ENCODE measurements at regions not wholly inside any gene's neighbourhood (a gene's known extent, or its start where the extent isn't known, plus 50 kb on each side); places are given as distances from the start of the nearest gene placed in this dataset.

GRCh38 chr2:59909147-59909546 lies 644.3 kb downstream of the BCL11A start:
- no peaks in the 10 kb centered on the region for H3K27me3 ChIP-seq (ENCODE audit: control insufficient read depth in 1 of 2, insufficient read depth in 2 of 2, low read length in 2 of 2)
- no peak overlapping the region for H3K27ac ChIP-seq (ENCODE audit: low read length)
- H3K9ac ChIP-seq (ENCODE audit: low read length in 2 of 2): no peak overlapping the region

GRCh38 chr2:59905731-59906130 lies 647.7 kb downstream of the BCL11A start:
- no peaks in the 10 kb centered on the region for H3K9me3 ChIP-seq (ENCODE audit: control insufficient read depth in 2 of 2, low read length in 2 of 2)
- H3K9ac ChIP-seq (ENCODE audit: low read length in 2 of 2): no peak overlapping the region
- H3K36me3 ChIP-seq (ENCODE audit: control insufficient read depth in 2 of 2, insufficient read depth in 2 of 2, low read length in 2 of 2): no peaks in the 10 kb centered on the region
- H3K27me3 ChIP-seq (ENCODE audit: control insufficient read depth in 1 of 2, insufficient read depth in 2 of 2, low read length in 2 of 2): no peaks in the 10 kb centered on the region
- H3K4me3 ChIP-seq (ENCODE audit: low read length in 2 of 2): no peak overlapping the region
- H3K4me1 ChIP-seq (ENCODE audit: control insufficient read depth, insufficient read depth, low read length): no peaks in the 10 kb centered on the region
- H3K27ac ChIP-seq (ENCODE audit: low read length): no peak overlapping the region

More at GRCh38 chr2:59909147-59909546, 644.3 kb downstream of the BCL11A start:
- no peaks in the 10 kb centered on the region for H3K36me3 ChIP-seq (ENCODE audit: control insufficient read depth in 2 of 2, insufficient read depth in 2 of 2, low read length in 2 of 2)
- no peak overlapping the region for H3K4me3 ChIP-seq (ENCODE audit: low read length in 2 of 2)
- H3K4me1 ChIP-seq (ENCODE audit: control insufficient read depth, insufficient read depth, low read length): no peaks in the 10 kb centered on the region
- no peaks in the 10 kb centered on the region for H3K9me3 ChIP-seq (ENCODE audit: control insufficient read depth in 2 of 2, low read length in 2 of 2)

DNA sequence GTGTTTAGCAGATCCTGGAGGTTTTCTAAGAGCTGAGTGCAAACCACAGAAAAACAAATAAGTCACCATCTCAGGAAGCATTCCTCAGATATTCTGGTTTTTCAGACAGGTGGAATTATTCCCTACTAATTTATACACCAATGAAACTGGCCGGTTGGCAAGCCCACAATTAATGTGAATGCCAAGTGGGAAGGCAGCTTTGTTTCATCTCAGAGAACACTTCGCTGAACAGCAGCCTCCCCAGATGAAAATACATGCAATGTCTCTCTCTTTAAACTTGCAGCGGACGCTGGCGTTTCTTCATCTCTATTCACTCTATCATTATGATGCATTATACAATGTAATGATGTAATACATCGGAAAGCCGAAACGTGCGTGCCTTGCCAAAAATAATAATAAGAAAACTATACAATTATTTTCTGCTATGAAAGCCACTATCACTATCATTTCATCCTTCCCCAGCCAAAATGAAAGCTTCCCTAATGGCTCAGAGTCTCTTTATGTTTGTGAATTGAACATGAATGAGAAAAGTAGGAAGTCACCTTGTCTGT lies 649.4 kb downstream of the BCL11A start:
- Histone ChIP-seq H3K9ac (ENCODE audit: low read length in 2 of 2) (no peak overlapping the region), H3K27ac (ENCODE audit: low read length) (no peak overlapping the region), H3K9me3 (ENCODE audit: control insufficient read depth in 2 of 2, low read length in 2 of 2) (no peaks in the 10 kb centered on the region), H3K27me3 (ENCODE audit: control insufficient read depth in 1 of 2, insufficient read depth in 2 of 2, low read length in 2 of 2) (no peaks in the 10 kb centered on the region), H3K4me3 (ENCODE audit: low read length in 2 of 2) (no peak overlapping the region), H3K4me1 (ENCODE audit: control insufficient read depth, insufficient read depth, low read length) (no peaks in the 10 kb centered on the region), H3K36me3 (ENCODE audit: control insufficient read depth in 2 of 2, insufficient read depth in 2 of 2, low read length in 2 of 2) (no peaks in the 10 kb centered on the region)

DNA sequence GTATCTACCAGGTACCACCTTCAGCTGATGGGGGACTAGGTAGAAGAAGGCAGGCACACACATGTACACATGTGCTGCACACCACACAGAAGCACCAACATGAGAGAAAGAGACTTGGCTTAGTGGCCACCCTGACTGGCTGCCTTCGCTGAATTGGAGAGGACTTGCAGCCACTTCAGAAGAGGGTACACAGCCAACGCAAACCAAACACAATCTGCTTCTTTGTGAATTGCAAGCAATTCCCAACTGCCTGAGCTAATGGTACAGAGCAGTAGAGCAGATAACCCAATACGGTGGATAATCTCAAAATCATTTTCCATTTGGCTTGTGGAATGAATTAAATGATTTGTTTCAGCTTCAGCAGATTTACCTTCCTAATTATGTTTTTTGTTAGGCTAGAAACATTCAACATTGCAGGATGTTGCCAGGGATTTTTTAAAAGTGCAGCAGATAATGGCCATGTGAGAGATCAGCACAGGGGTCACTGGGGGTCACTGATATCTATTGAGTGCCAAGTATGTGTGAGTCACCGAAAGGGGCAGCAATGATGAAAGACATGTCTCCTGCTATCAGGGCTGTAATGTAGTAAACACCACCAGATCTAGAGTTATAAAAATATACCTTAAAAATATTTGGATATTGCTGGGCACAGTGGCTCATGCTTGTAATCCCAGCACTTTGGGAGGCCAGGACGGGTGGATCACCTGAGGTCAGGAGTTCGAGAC lies 652.6 kb downstream of the BCL11A start:
- Histone ChIP-seq H3K9me3 (ENCODE audit: control insufficient read depth in 2 of 2, low read length in 2 of 2) (no peaks in the 10 kb centered on the region), H3K27me3 (ENCODE audit: control insufficient read depth in 1 of 2, insufficient read depth in 2 of 2, low read length in 2 of 2) (no peaks in the 10 kb centered on the region), H3K36me3 (ENCODE audit: control insufficient read depth in 2 of 2, insufficient read depth in 2 of 2, low read length in 2 of 2) (no peaks in the 10 kb centered on the region), H3K27ac (ENCODE audit: low read length) (no peak overlapping the region), H3K4me1 (ENCODE audit: control insufficient read depth, insufficient read depth, low read length) (no peaks in the 10 kb centered on the region), H3K4me3 (ENCODE audit: low read length in 2 of 2) (no peak overlapping the region), H3K9ac (ENCODE audit: low read length in 2 of 2) (no peak overlapping the region)

DNA sequence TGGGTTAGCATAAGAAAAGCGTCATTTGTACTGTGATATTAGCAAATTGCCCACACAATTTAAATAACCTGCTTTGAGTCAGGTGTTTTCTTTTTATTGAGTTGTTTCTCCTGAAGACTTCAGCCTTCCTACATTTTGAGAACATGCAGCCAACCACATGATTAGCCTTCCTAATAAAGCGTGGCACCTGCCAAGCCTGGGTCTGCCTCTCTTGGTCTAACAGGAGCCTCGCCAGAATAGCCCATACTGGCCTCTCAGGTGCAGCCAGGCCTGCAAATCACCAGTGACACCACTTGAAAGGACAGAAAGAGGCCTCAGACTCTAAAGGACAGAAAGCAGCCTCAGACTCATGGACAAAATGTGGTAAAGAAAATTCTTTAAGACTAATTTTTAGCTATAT lies 653.8 kb downstream of the BCL11A start:
- H3K27me3 ChIP-seq (ENCODE audit: control insufficient read depth in 1 of 2, insufficient read depth in 2 of 2, low read length in 2 of 2): no peaks in the 10 kb centered on the region
- no peaks in the 10 kb centered on the region for H3K9me3 ChIP-seq (ENCODE audit: control insufficient read depth in 2 of 2, low read length in 2 of 2)
- H3K4me1 ChIP-seq (ENCODE audit: control insufficient read depth, insufficient read depth, low read length): no peaks in the 10 kb centered on the region
- no peak overlapping the region for H3K27ac ChIP-seq (ENCODE audit: low read length)
- no peaks in the 10 kb centered on the region for H3K36me3 ChIP-seq (ENCODE audit: control insufficient read depth in 2 of 2, insufficient read depth in 2 of 2, low read length in 2 of 2)
- no peak overlapping the region for H3K4me3 ChIP-seq (ENCODE audit: low read length in 2 of 2)
- no peak overlapping the region for H3K9ac ChIP-seq (ENCODE audit: low read length in 2 of 2)

GRCh38 chr2:59896499-59897245 lies 656.8 kb downstream of the BCL11A start:
- Histone ChIP-seq H3K4me1 (ENCODE audit: control insufficient read depth, insufficient read depth, low read length) (no peaks in the 10 kb centered on the region), H3K9me3 (ENCODE audit: control insufficient read depth in 2 of 2, low read length in 2 of 2) (no peaks in the 10 kb centered on the region), H3K27ac (ENCODE audit: low read length) (no peak overlapping the region), H3K9ac (ENCODE audit: low read length in 2 of 2) (no peak overlapping the region), H3K36me3 (ENCODE audit: control insufficient read depth in 2 of 2, insufficient read depth in 2 of 2, low read length in 2 of 2) (no peaks in the 10 kb centered on the region), H3K4me3 (ENCODE audit: low read length in 2 of 2) (no peak overlapping the region), H3K27me3 (ENCODE audit: control insufficient read depth in 1 of 2, insufficient read depth in 2 of 2, low read length in 2 of 2) (no peaks in the 10 kb centered on the region)

DNA sequence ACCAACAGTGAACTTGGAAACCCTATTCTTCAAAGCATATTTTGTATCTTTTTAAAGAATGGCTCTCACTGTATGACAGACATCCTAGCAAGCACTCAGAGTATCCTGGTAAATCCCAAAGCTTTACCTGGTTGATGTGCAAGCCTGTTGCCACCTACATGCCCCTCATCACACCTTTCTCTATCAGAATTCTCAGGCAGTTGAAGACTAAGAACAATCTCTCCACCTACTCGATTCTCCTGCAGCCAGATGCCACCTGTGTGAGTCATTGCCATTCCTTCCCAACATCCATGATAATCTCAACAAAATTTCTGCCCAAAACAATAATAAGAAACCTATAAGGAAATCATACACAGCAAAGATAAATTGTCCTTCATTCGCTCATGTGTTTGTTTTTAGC lies 659.8 kb downstream of the BCL11A start:
- H3K4me3 ChIP-seq (ENCODE audit: low read length in 2 of 2): no peak overlapping the region
- H3K27me3 ChIP-seq (ENCODE audit: control insufficient read depth in 1 of 2, insufficient read depth in 2 of 2, low read length in 2 of 2): no peaks in the 10 kb centered on the region
- H3K27ac ChIP-seq (ENCODE audit: low read length): no peak overlapping the region
- no peaks in the 10 kb centered on the region for H3K9me3 ChIP-seq (ENCODE audit: control insufficient read depth in 2 of 2, low read length in 2 of 2)
- H3K9ac ChIP-seq (ENCODE audit: low read length in 2 of 2): no peak overlapping the region
- H3K4me1 ChIP-seq (ENCODE audit: control insufficient read depth, insufficient read depth, low read length): no peaks in the 10 kb centered on the region
- H3K36me3 ChIP-seq (ENCODE audit: control insufficient read depth in 2 of 2, insufficient read depth in 2 of 2, low read length in 2 of 2): no peaks in the 10 kb centered on the region

DNA sequence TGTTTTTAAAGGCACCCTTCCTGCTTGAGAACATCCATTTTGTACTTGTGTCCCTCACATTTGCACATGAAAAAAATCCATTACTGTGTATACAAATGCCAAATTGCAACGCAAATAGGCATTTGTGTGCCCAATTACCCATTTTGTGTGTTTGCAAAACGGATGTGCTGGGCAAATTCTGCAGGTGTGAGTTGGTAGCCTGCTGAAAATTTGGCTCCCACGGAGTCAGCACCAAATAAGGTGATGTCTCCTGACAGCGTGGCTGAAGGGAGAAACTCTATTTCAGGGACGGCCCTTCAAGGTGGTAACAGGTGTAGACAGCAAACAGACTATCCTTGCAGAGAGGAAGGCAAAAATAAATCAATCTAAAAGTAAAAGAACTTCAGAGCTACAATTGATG lies 661.1 kb downstream of the BCL11A start:
- Histone ChIP-seq H3K4me3 (ENCODE audit: low read length in 2 of 2) (no peak overlapping the region), H3K27ac (ENCODE audit: low read length) (no peak overlapping the region), H3K27me3 (ENCODE audit: control insufficient read depth in 1 of 2, insufficient read depth in 2 of 2, low read length in 2 of 2) (no peaks in the 10 kb centered on the region), H3K4me1 (ENCODE audit: control insufficient read depth, insufficient read depth, low read length) (no peaks in the 10 kb centered on the region), H3K9me3 (ENCODE audit: control insufficient read depth in 2 of 2, low read length in 2 of 2) (no peaks in the 10 kb centered on the region), H3K36me3 (ENCODE audit: control insufficient read depth in 2 of 2, insufficient read depth in 2 of 2, low read length in 2 of 2) (no peaks in the 10 kb centered on the region), H3K9ac (ENCODE audit: low read length in 2 of 2) (no peak overlapping the region)

DNA sequence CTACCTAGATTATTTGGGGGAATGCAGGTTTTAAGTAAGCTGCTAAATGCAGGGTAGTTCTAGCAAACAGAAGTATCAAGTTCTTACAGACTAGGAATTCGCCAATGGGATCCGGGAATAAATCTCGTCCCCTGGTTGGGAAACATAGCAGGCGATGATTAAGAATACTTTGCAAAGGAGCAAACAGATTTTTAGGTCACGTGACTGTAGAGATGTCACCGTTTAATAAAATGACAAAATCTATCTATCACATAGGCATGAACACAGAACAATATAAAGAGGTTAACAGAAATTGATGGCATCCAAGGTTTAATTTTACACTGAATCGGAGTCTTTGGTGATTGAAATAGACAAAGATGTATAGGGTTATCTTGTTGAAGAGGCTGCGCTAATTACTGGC lies 664.1 kb downstream of the BCL11A start:
- Histone ChIP-seq H3K4me1 (ENCODE audit: control insufficient read depth, insufficient read depth, low read length) (no peaks in the 10 kb centered on the region), H3K27ac (ENCODE audit: low read length) (no peak overlapping the region), H3K36me3 (ENCODE audit: control insufficient read depth in 2 of 2, insufficient read depth in 2 of 2, low read length in 2 of 2) (no peaks in the 10 kb centered on the region), H3K27me3 (ENCODE audit: control insufficient read depth in 1 of 2, insufficient read depth in 2 of 2, low read length in 2 of 2) (no peaks in the 10 kb centered on the region), H3K4me3 (ENCODE audit: low read length in 2 of 2) (no peak overlapping the region), H3K9me3 (ENCODE audit: control insufficient read depth in 2 of 2, low read length in 2 of 2) (no peaks in the 10 kb centered on the region), H3K9ac (ENCODE audit: low read length in 2 of 2) (no peak overlapping the region)

- no peaks in the 10 kb centered on the region for H3K36me3 ChIP-seq (ENCODE audit: control insufficient read depth in 2 of 2, insufficient read depth in 2 of 2, low read length in 2 of 2)
Observed at GRCh38 chr2:59888706-59889105, 664.7 kb downstream of the BCL11A start.

GRCh38 chr2:59888015-59888414 lies 665.4 kb downstream of the BCL11A start:
- H3K27me3 ChIP-seq (ENCODE audit: control insufficient read depth in 1 of 2, insufficient read depth in 2 of 2, low read length in 2 of 2): no peaks in the 10 kb centered on the region
- H3K4me1 ChIP-seq (ENCODE audit: control insufficient read depth, insufficient read depth, low read length): no peaks in the 10 kb centered on the region
- no peaks in the 10 kb centered on the region for H3K9me3 ChIP-seq (ENCODE audit: control insufficient read depth in 2 of 2, low read length in 2 of 2)
- no peak overlapping the region for H3K4me3 ChIP-seq (ENCODE audit: low read length in 2 of 2)
- no peak overlapping the region for H3K9ac ChIP-seq (ENCODE audit: low read length in 2 of 2)
- H3K36me3 ChIP-seq (ENCODE audit: control insufficient read depth in 2 of 2, insufficient read depth in 2 of 2, low read length in 2 of 2): no peaks in the 10 kb centered on the region
- no peak overlapping the region for H3K27ac ChIP-seq (ENCODE audit: low read length)

More at GRCh38 chr2:59888706-59889105, 664.7 kb downstream of the BCL11A start:
- H3K4me3 ChIP-seq (ENCODE audit: low read length in 2 of 2): no peak overlapping the region
- no peak overlapping the region for H3K9ac ChIP-seq (ENCODE audit: low read length in 2 of 2)
- no peaks in the 10 kb centered on the region for H3K4me1 ChIP-seq (ENCODE audit: control insufficient read depth, insufficient read depth, low read length)
- no peaks in the 10 kb centered on the region for H3K27me3 ChIP-seq (ENCODE audit: control insufficient read depth in 1 of 2, insufficient read depth in 2 of 2, low read length in 2 of 2)
- no peaks in the 10 kb centered on the region for H3K9me3 ChIP-seq (ENCODE audit: control insufficient read depth in 2 of 2, low read length in 2 of 2)
- H3K27ac ChIP-seq (ENCODE audit: low read length): no peak overlapping the region
